SK-MEL-5 (cell line): ENCODE measurements at regions not wholly inside any gene's neighbourhood (a gene's known extent, or its start where the extent isn't known, plus 50 kb on each side); places are given as distances from the start of the nearest gene placed in this dataset.

Experiments
- DNase-seq: peaks from one replicate; pipeline ENCODE4 v3.0.0-alpha.2; 2016; ENCODE audit warnings: low read depth, low spot score
- in situ Hi-C: cut with HindIII; loops from 2 replicates; pipeline ENCODE4 v1.10.0; 2016; ENCODE audit warnings: low sequenced_read_pairs, high pct_unique_total_duplicates, low pct_unique_long_range_greater_than_20kb

GRCh38 chr18:42233908-42234307 is 278.9 kb downstream of the PIK3C3 start:
- in situ Hi-C loops, result no loop called here
- DNase-seq, result no peak

GRCh38 chr18:42242758-42243157 is 287.7 kb downstream of the PIK3C3 start:
- DNase-seq, result no peak
- in situ Hi-C loops, result no loop called here

- in situ Hi-C loops, result no loop called here
- no peak for DNase-seq
These were observed 290.1 kb downstream of the PIK3C3 start for GRCh38 chr18:42245137-42245536.

- in situ Hi-C loops, result no loop called here
- no peak for DNase-seq
These were observed 301.1 kb downstream of the PIK3C3 start for GRCh38 chr18:42255908-42256765.

- DNase-seq, result peak; percentile 88
- in situ Hi-C loops, result no loop called here
These were observed 303.4 kb downstream of the PIK3C3 start for GRCh38 chr18:42258301-42258965.

- in situ Hi-C loops, result no loop called here
- no peak for DNase-seq
These were observed 306.7 kb downstream of the PIK3C3 start for GRCh38 chr18:42261731-42262130.

GRCh38 chr18:42264497-42264896 is 309.5 kb downstream of the PIK3C3 start:
- DNase-seq, result no peak
- in situ Hi-C loops, result no loop called here

- peak; percentile 74 for DNase-seq
- in situ Hi-C loops, result no loop called here
These were observed 313.2 kb downstream of the PIK3C3 start for GRCh38 chr18:42268186-42268725.

- in situ Hi-C loops, result no loop called here
- DNase-seq, result peak; percentile 13
These were observed 313.8 kb downstream of the PIK3C3 start for GRCh38 chr18:42268798-42269197.

GRCh38 chr18:42271647-42272414 is 316.8 kb downstream of the PIK3C3 start:
- in situ Hi-C loops, result no loop called here

GRCh38 chr18:42274488-42275137 is 319.6 kb downstream of the PIK3C3 start:
- in situ Hi-C loops, result no loop called here
- DNase-seq, result peak; percentile 79

More at GRCh38 chr18:42271647-42272414, 316.8 kb downstream of the PIK3C3 start:
- DNase-seq, result no peak

GRCh38 chr18:42275138-42275535 is 320.1 kb downstream of the PIK3C3 start:
- in situ Hi-C loops, result no loop called here
- peak; percentile 73 for DNase-seq

GRCh38 chr18:42275949-42276730 is 321.1 kb downstream of the PIK3C3 start:
- in situ Hi-C loops, result no loop called here
- no peak for DNase-seq

- in situ Hi-C loops, result no loop called here
- no peak for DNase-seq
These were observed 326.1 kb downstream of the PIK3C3 start for GRCh38 chr18:42281124-42281523.

GRCh38 chr18:42281851-42282250 is 326.8 kb downstream of the PIK3C3 start:
- in situ Hi-C loops, result no loop called here
- DNase-seq, result no peak

- no peak for DNase-seq
These were observed 332.0 kb downstream of the PIK3C3 start for GRCh38 chr18:42287047-42287446.

GRCh38 chr18:42288129-42288528 is 333.1 kb downstream of the PIK3C3 start:
- in situ Hi-C loops, result no loop called here
- DNase-seq, result no peak

More at GRCh38 chr18:42287047-42287446, 332.0 kb downstream of the PIK3C3 start:
- in situ Hi-C loops, result no loop called here
